GM19043 (cell line): ENCODE measurements at regions not wholly inside any gene's neighbourhood (a gene's known extent, or its start where the extent isn't known, plus 50 kb on each side); places are given as distances from the start of the nearest gene placed in this dataset.
"Not testable (repeated sequence)": the region's sequence is repeated elsewhere in the genome, so short reads cannot be mapped to it uniquely, and the experiment has no call there.

Experiments
- ATAC-seq: cut with Tn5 transposase; IDR thresholded peaks from one replicate; pipeline ENCODE4 v1.9.1; 2021; ENCODE audit warnings: low read depth; ENCODE audit not compliant: unreplicated experiment

- ATAC-seq: no peak
Measured at GRCh38 chrX:20720954-20721626, 454.4 kb upstream of the RPS6KA3 start.

GRCh38 chrX:20718592-20719380 lies 452.1 kb upstream of the RPS6KA3 start:
- ATAC-seq: no peak

GRCh38 chrX:20715176-20715575 lies 448.5 kb upstream of the RPS6KA3 start:
- no peak for ATAC-seq

- ATAC-seq: no peak
Measured at GRCh38 chrX:20712811-20713210, 446.1 kb upstream of the RPS6KA3 start.

- no peak for ATAC-seq
Measured at GRCh38 chrX:20711366-20711765, 444.7 kb upstream of the RPS6KA3 start.

GRCh38 chrX:20693078-20693477 lies 426.4 kb upstream of the RPS6KA3 start:
- no peak for ATAC-seq

GRCh38 chrX:20686256-20686655 lies 419.5 kb upstream of the RPS6KA3 start:
- no peak for ATAC-seq

GRCh38 chrX:20685652-20686051 lies 418.9 kb upstream of the RPS6KA3 start:
- ATAC-seq: no peak

- ATAC-seq: no peak
Measured at GRCh38 chrX:20681683-20682082, 415.0 kb upstream of the RPS6KA3 start.

GRCh38 chrX:20680998-20681397 lies 414.3 kb upstream of the RPS6KA3 start:
- ATAC-seq: no peak

GRCh38 chrX:20672476-20672875 lies 405.8 kb upstream of the RPS6KA3 start:
- no peak for ATAC-seq

- not testable (repeated sequence) for ATAC-seq
Measured at GRCh38 chrX:20671746-20672145, 405.0 kb upstream of the RPS6KA3 start.

- no peak for ATAC-seq
Measured at GRCh38 chrX:20670611-20671010, 403.9 kb upstream of the RPS6KA3 start.

- ATAC-seq: no peak
Measured at GRCh38 chrX:20668550-20668949, 401.8 kb upstream of the RPS6KA3 start.

- ATAC-seq: no peak
Measured at GRCh38 chrX:20666331-20666730, 399.6 kb upstream of the RPS6KA3 start.

- ATAC-seq: no peak
Measured at GRCh38 chrX:20665481-20665880, 398.8 kb upstream of the RPS6KA3 start.

GRCh38 chrX:20664774-20665173 lies 398.1 kb upstream of the RPS6KA3 start:
- no peak for ATAC-seq

- ATAC-seq: no peak
Measured at GRCh38 chrX:20664131-20664530, 397.4 kb upstream of the RPS6KA3 start.

GRCh38 chrX:20663336-20663735 lies 396.6 kb upstream of the RPS6KA3 start:
- no peak for ATAC-seq

- no peak for ATAC-seq
Measured at GRCh38 chrX:20656721-20657120, 390.0 kb upstream of the RPS6KA3 start.

- no peak for ATAC-seq
Measured at GRCh38 chrX:20654596-20655106, 387.9 kb upstream of the RPS6KA3 start.

GRCh38 chrX:20653070-20653469 lies 386.4 kb upstream of the RPS6KA3 start:
- no peak for ATAC-seq
